Stimulated activated naive CD8-positive, alpha-beta T cell treated with anti-CD3 and anti-CD28 coated beads, Interleukin-15, amount 100 ng/mL, for 72 hours (primary cell): ENCODE measurements at regions not wholly inside any gene's neighbourhood (a gene's known extent, or its start where the extent isn't known, plus 50 kb on each side); places are given as distances from the start of the nearest gene placed in this dataset.

Source experiments
- ATAC-seq: fragments of 150-1000 bp; cut with Tn5 transposase; 2 replicates; pipeline ENCODE4 v1.10.0; 2021; ENCODE audit warnings: mild to moderate bottlenecking, moderate library complexity
- DNase-seq, 2 donors: peaks; one replicate each; pipeline ENCODE4 v3.0.0; 2021 to 2022
- H3K27ac Mint-ChIP-seq, 2 donors: one replicate each; pipeline ENCODE4 v1.8.0; 2022; ENCODE audit warnings: mild to moderate bottlenecking in 2 of 2, mixed read lengths in 2 of 2, moderate library complexity in 2 of 2
- H3K27me3 Mint-ChIP-seq: one replicate; pipeline ENCODE4 v1.8.0; 2022; ENCODE audit warnings: mixed read lengths
- H3K4me1 Mint-ChIP-seq: one replicate; pipeline ENCODE4 v1.8.0; 2022; ENCODE audit warnings: mild to moderate bottlenecking, mixed read lengths
- H3K4me3 Mint-ChIP-seq, 2 donors: one replicate each; pipeline ENCODE4 v1.8.0; 2022; ENCODE audit warnings: mild to moderate bottlenecking in 2 of 2, mixed read lengths in 2 of 2, moderate library complexity in 1 of 2
- H3K9me3 Mint-ChIP-seq, 2 donors: one replicate each; pipeline ENCODE4 v1.8.0; 2022; ENCODE audit warnings: mixed read lengths in 2 of 2

DNA sequence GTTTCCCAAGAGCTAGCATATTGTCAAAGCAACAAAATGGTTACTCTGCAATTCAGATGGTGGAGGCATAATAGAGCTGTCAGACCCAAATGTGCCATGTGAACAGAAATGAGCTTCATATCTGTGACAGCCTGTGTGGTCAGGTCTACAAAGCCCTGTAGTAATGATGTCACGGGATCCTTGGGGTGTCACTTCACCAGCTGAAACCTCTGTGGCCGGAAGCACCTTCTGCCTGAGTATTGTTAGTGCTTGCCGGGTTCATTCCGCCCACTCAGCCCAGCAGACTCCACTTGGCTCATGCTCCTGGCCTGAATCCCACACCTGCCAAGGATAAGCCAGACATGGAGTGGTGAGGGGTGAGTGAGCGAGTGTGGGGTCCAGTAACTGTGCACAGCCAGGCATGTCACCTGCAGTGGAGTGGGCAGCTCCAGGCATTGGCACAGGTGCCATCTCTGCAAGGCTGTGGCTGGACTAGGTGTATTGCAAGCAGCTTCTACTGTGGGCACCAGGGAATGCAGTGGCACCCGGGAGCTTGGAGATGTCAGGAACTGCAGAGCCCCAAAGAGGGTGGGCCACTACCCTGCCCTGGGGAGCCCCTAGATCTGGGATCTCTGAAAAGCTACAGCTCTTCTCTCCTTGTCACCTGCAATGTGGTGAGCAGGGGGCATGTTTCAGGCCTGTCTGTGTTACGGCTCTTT is 341.9 kb upstream of the CHRM2 start:
- H3K4me3 Mint-ChIP-seq = no peak overlapping the region
- no peak for DNase-seq
- H3K9me3 Mint-ChIP-seq = peaks cover 12 to 14% of the 10 kb centered on the region in 2 donors
- H3K27me3 Mint-ChIP-seq = no peaks in the 10 kb centered on the region
- no peak overlapping the region for H3K27ac Mint-ChIP-seq
- ATAC-seq = peak; percentile 23
- no peaks in the 10 kb centered on the region for H3K4me1 Mint-ChIP-seq

- no peak for ATAC-seq
- no peak overlapping the region for H3K27ac Mint-ChIP-seq
Observed at GRCh38 chr7:136523571-136523970, 344.9 kb upstream of the CHRM2 start.

DNA sequence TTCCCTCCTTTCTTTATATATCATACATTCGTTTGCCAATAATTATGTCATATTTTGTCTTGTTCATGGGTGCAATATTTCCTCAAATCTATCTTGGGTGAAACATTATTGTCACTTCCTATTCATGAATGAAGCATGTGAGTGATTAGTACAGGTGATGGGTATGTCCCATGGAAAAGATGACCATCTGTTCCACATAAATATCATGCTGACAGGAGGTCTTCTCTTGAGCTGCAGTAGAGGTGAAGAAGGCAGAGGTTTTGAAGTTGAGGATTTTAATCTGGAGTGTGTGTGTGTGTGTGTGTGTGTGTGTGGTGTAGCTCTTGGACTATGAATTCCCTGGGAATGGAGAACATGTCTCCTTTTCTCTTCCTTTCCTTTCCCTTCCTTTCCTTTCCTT is 350.5 kb upstream of the CHRM2 start:
- DNase-seq = no peak
- Mint-ChIP-seq H3K4me1 (no peaks in the 10 kb centered on the region), H3K4me3 (no peak overlapping the region), H3K27me3 (no peaks in the 10 kb centered on the region), H3K27ac (no peak overlapping the region), H3K9me3 (peaks cover 0 to 4% of the 10 kb centered on the region in 2 donors)
- no peak for ATAC-seq

More at GRCh38 chr7:136523571-136523970, 344.9 kb upstream of the CHRM2 start:
- Mint-ChIP-seq H3K9me3 (peaks cover 7 to 9% of the 10 kb centered on the region in 2 donors), H3K27me3 (no peaks in the 10 kb centered on the region), H3K4me1 (no peaks in the 10 kb centered on the region), H3K4me3 (no peak overlapping the region)
- no peak for DNase-seq

- DNase-seq (no peak), ATAC-seq (no peak)
- Mint-ChIP-seq H3K4me1 (no peaks in the 10 kb centered on the region), H3K27me3 (no peaks in the 10 kb centered on the region), H3K27ac (no peak overlapping the region), H3K9me3 (peaks cover 0 to 16% of the 10 kb centered on the region in 2 donors), H3K4me3 (no peak overlapping the region)
Observed at GRCh38 chr7:136514776-136515175, 353.7 kb upstream of the CHRM2 start.

DNA sequence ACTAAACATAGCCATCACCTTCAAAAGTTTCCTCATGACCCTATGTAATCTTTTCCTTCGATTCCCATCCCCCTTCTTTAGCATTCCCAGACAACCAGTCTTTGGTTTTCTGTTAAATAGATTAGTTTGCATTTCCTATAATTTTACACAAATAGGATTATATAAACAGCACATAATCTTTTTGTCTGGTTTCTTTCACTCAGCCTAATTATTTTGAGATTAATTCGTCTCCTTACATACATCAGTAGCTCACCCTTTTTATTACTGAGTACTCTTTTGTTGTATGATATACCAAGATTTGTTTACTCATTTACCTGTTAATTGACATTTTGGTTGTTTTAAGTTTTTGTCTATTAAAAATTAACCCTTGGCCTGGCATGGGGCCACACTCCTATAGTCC is 354.7 kb upstream of the CHRM2 start:
- Mint-ChIP-seq H3K27me3 (no peaks in the 10 kb centered on the region), H3K4me3 (no peak overlapping the region), H3K9me3 (peaks cover 0 to 20% of the 10 kb centered on the region in 2 donors)

DNA sequence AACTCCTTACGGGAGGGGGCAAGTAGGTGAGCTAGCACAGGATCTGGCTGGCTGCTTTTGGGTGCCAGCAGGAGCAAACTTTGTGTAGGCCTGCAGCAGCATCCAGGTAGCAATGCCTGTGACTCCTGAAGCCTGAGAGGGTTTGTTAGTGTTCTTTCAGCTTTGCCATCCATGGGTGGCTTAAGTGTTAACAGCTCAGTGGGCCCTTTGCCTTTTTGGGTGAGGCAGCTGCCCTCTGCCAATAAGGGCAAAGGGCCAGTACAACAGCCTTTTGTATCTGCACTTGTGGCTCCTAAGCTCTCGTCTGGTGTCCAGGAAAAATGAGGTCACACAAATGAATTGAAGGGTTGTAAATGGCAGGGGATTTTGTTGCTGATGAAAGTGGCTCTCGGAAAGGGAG is 359.0 kb upstream of the CHRM2 start:
- ATAC-seq = no peak
- no peaks in the 10 kb centered on the region for H3K27me3 Mint-ChIP-seq
- H3K4me1 Mint-ChIP-seq = no peaks in the 10 kb centered on the region
- no peak overlapping the region for H3K27ac Mint-ChIP-seq
- no peak for DNase-seq
- no peak overlapping the region for H3K4me3 Mint-ChIP-seq
- peaks cover 7 to 24% of the 10 kb centered on the region in 2 donors for H3K9me3 Mint-ChIP-seq

More for the DNA sequence above, 354.7 kb upstream of the CHRM2 start:
- no peak for ATAC-seq
- Mint-ChIP-seq H3K4me1 (no peaks in the 10 kb centered on the region), H3K27ac (no peak overlapping the region)
- DNase-seq = no peak

- Mint-ChIP-seq H3K9me3 (peaks cover 4 to 7% of the 10 kb centered on the region in 2 donors), H3K4me3 (no peak overlapping the region), H3K4me1 (no peaks in the 10 kb centered on the region), H3K27ac (no peak overlapping the region), H3K27me3 (no peaks in the 10 kb centered on the region)
- no peak for DNase-seq
- ATAC-seq = no peak
Observed at GRCh38 chr7:136502162-136502561, 366.3 kb upstream of the CHRM2 start.

DNA sequence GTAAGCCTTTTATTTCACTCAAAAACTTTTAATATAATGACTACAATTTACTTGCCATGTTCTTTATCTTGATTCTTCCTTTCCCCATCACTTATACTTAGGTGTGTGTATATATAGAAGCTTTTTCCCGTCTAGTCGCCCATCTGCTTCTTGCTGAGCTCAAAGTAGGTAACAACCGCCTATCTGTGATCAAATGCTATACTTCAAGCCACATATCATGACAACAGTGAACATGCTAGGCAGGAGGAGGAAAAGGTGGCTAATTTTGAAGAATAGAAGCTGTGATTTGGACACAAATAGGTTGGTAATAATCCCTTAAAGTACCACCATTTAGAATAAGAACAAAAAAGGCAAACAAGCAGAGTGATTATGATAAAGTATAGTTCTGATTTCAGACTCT is 367.3 kb upstream of the CHRM2 start:
- H3K27me3 Mint-ChIP-seq = no peaks in the 10 kb centered on the region
- H3K4me3 Mint-ChIP-seq = no peak overlapping the region
- H3K9me3 Mint-ChIP-seq = peaks cover 4 to 7% of the 10 kb centered on the region in 2 donors
- DNase-seq = no peak
- H3K4me1 Mint-ChIP-seq = no peaks in the 10 kb centered on the region
- no peak overlapping the region for H3K27ac Mint-ChIP-seq
- no peak for ATAC-seq

- peaks cover 0 to 13% of the 10 kb centered on the region in 2 donors for H3K9me3 Mint-ChIP-seq
- H3K4me1 Mint-ChIP-seq = no peaks in the 10 kb centered on the region
- no peaks in the 10 kb centered on the region for H3K27me3 Mint-ChIP-seq
- DNase-seq = no peak
- no peak overlapping the region for H3K27ac Mint-ChIP-seq
- no peak for ATAC-seq
- H3K4me3 Mint-ChIP-seq = no peak overlapping the region
Observed at GRCh38 chr7:136496551-136496950, 371.9 kb upstream of the CHRM2 start.

DNA sequence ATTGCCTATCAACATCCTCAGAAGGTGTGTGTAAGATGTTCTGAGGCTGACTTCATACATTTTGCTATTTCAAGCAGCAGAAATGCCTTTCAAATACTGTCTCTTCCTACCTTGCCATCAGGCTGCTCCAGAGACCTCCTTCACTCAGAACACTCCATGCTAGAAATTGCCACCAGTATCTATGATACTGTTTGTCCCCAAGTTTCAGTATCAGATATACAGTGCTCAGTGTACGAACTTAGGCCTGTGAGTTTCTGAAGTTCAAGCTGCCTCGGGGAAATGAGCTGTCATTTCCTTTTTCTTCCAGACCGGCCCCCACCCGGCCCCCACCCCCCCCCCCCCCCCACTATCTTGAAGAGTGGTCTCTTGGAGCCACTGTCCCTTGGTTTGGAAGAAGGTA is 373.4 kb upstream of the CHRM2 start:
- no peaks in the 10 kb centered on the region for H3K27me3 Mint-ChIP-seq
- no peak overlapping the region for H3K4me3 Mint-ChIP-seq
- H3K9me3 Mint-ChIP-seq = peaks cover 0 to 18% of the 10 kb centered on the region in 2 donors
- H3K27ac Mint-ChIP-seq = no peak overlapping the region
- ATAC-seq = no peak
- no peaks in the 10 kb centered on the region for H3K4me1 Mint-ChIP-seq
- no peak for DNase-seq

DNA sequence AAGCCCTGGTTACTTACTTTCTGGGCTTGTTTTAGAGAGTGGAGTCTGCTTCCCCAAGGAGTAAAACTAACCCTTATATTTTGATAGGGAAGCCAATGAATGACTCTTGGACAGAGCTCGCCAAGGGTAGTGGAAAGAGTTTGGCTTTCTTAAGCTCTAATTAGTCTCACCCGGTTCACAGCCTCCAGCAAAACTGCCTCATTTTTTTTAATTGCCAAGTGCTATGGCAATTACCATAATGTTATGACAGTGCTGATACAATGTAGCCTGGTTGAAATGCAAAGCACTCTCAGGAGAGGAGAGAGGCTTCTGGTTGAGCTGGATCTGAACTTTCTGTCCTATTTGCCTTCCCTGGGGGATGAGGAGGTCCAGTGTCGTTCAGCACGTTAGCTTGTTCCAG is 376.1 kb upstream of the CHRM2 start:
- Mint-ChIP-seq H3K4me1 (no peaks in the 10 kb centered on the region), H3K9me3 (peaks cover 0 to 18% of the 10 kb centered on the region in 2 donors), H3K4me3 (no peak overlapping the region), H3K27ac (no peak overlapping the region), H3K27me3 (no peaks in the 10 kb centered on the region)
- ATAC-seq (no peak), DNase-seq (no peak)

GRCh38 chr7:136489808-136490207 is 378.6 kb upstream of the CHRM2 start:
- Mint-ChIP-seq H3K4me1 (no peaks in the 10 kb centered on the region), H3K27me3 (no peaks in the 10 kb centered on the region), H3K9me3 (peaks cover 0 to 18% of the 10 kb centered on the region in 2 donors), H3K27ac (no peak overlapping the region), H3K4me3 (no peak overlapping the region)
- DNase-seq (no peak), ATAC-seq (no peak)

- Mint-ChIP-seq H3K9me3 (peaks cover 5 to 14% of the 10 kb centered on the region in 2 donors), H3K4me1 (no peaks in the 10 kb centered on the region), H3K27me3 (no peaks in the 10 kb centered on the region), H3K27ac (no peak overlapping the region), H3K4me3 (no peak overlapping the region)
- ATAC-seq (no peak), DNase-seq (no peak)
Observed at GRCh38 chr7:136480901-136481300, 387.6 kb upstream of the CHRM2 start.

DNA sequence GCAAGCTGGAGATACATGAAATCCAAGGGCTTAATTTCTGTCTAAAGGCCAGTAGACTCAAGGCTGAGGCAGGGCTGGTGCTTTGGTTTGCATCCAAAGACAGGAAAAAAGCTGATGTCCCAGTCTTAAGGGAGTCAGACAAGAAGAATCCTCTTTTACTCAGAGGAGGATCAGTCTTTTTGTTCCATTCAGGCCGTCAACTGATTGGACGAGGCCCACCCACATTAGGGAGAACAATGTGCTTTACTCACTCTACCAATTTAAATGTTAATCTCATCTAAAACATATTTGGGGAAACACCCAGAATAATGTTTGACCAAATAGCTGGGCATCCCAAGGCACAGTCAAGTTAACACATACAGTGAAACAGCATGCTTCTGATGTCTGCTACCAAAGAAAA is 388.5 kb upstream of the CHRM2 start:
- no peak overlapping the region for H3K4me3 Mint-ChIP-seq
- DNase-seq (no peak), ATAC-seq (no peak)
- no peaks in the 10 kb centered on the region for H3K4me1 Mint-ChIP-seq
- no peak overlapping the region for H3K27ac Mint-ChIP-seq
- peaks cover 10 to 22% of the 10 kb centered on the region in 2 donors for H3K9me3 Mint-ChIP-seq
- no peaks in the 10 kb centered on the region for H3K27me3 Mint-ChIP-seq

- no peak for ATAC-seq
- H3K9me3 Mint-ChIP-seq = peaks cover 25 to 52% of the 10 kb centered on the region in 2 donors
Observed at GRCh38 chr7:136470179-136470578, 398.3 kb upstream of the CHRM2 start.

GRCh38 chr7:136452949-136453348 is 415.5 kb upstream of the CHRM2 start:
- H3K4me1 Mint-ChIP-seq = no peaks in the 10 kb centered on the region
- ATAC-seq (no peak), DNase-seq (no peak)
- no peak overlapping the region for H3K27ac Mint-ChIP-seq
- H3K4me3 Mint-ChIP-seq = no peak overlapping the region
- no peaks in the 10 kb centered on the region for H3K27me3 Mint-ChIP-seq
- peaks cover 15 to 28% of the 10 kb centered on the region in 2 donors for H3K9me3 Mint-ChIP-seq

More at GRCh38 chr7:136470179-136470578, 398.3 kb upstream of the CHRM2 start:
- no peak for DNase-seq
- no peaks in the 10 kb centered on the region for H3K27me3 Mint-ChIP-seq
- H3K27ac Mint-ChIP-seq = no peak overlapping the region
- no peaks in the 10 kb centered on the region for H3K4me1 Mint-ChIP-seq
- no peak overlapping the region for H3K4me3 Mint-ChIP-seq

GRCh38 chr7:136446751-136447150 is 421.7 kb upstream of the CHRM2 start:
- no peak for DNase-seq
- Mint-ChIP-seq H3K27me3 (no peaks in the 10 kb centered on the region), H3K9me3 (peaks cover 0 to 14% of the 10 kb centered on the region in 2 donors), H3K27ac (no peak overlapping the region), H3K4me1 (no peaks in the 10 kb centered on the region), H3K4me3 (no peak overlapping the region)
- ATAC-seq = no peak
